ENCODE measurements at regions not wholly inside any gene's neighbourhood (a gene's known extent, or its start where the extent isn't known, plus 50 kb on each side); places are given as distances from the start of the nearest gene placed in this dataset.

- DNase-seq, result no peak
Observed at GRCh38 chr2:5751873-5752482, 59.8 kb downstream of the SOX11 start.

- DNase-seq, result no peak
Observed at GRCh38 chr2:5756272-5756671, 64.1 kb downstream of the SOX11 start.

DNA sequence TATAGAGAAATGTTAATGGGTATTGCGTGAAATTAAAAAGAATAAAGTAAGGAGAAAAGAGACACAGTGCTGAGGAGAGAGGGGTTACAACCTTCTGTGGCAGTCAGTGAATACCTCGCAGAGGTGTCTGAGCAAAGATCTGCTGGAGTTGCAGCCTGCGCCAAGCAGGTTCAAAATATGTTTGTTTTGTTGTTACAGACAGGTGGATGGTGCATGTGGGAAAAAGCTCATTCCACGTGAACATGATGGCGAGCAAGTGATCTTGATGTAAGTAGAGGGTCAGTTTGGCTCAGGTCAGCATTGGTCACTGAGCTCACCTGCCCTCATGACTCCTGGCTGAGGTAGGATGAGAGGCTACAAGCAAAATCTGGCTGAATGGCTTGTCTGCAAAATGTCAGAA, 66.2 kb downstream of the SOX11 start:
- no peak for DNase-seq

DNA sequence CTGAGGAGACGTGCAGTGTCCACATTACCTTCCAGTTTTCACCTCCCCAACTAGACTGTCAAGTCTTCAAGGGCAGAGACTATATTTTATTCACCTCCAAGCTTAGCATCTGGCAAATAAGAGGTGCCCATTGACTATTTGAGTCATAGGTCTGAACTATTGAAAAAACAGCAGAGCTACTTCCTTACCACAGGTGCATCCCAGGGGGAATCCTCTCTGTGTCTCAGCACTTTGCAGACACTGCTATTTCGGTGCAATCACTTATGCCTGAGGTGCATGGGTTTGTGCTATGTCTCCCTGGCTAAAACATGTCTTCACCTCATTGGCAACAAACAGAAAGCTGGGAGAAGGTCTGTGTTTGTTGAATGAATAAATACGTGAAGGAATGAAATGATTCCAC, 67.8 kb downstream of the SOX11 start:
- no peak for DNase-seq

- DNase-seq, result no peak
Observed at GRCh38 chr2:5763531-5763930, 71.3 kb downstream of the SOX11 start.

DNA sequence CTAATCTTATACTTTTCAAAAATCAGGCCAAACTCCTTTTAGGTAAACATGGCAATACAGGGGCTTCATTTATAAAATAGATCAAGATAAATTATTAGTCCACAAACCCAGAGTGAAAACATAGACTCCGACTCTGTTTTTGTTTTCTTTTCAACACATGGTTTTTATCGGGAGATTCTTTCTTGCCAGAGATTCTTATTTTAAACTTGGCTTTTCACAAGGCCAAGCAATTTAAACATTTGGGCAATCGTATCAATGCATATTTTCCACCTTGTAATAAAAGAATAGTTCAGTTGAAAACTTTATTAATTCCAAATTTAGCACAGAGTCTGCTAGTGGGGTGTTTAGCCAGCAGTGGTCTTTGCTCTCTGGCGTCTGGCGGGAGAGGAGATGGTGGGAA, 71.9 kb downstream of the SOX11 start:
- no peak for DNase-seq

DNA sequence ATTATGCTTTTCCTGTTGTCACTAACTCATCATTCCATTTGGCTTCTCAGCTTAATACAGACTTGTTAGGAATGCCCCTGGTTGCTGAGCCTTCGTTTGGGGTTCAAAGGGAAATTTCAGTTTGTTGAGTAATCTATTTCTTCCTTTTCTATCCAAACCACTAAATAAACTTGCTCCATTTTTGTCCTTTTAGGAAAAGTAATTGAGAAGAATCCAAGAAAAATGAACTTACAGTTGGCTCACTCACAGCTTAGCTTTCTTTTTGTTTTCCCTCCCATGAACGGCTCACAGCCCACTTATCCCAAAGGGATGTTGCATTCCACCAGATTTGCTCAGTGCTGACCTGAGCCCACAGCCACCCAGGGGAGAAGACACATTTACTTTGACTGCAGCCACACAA, 73.9 kb downstream of the SOX11 start:
- DNase-seq, result no peak

DNA sequence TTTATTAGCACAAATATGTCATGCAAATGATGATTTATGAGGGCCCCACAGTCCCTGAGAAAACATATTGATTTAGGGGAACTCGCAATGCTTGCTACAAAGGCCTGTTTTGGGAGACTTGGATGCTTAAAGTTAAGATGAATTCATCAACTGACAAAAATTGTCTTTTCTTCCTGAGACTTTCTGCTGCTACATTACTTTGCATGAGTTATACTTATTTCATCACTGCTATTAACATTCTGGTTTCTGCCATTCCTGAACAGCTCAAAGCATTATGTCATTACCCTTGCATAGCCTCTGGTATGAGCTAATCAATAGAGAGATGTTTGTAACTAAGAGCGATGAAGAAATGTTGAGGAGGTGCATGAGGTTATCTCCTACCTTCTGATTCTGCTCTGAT, 74.4 kb downstream of the SOX11 start:
- DNase-seq, result no peak

GRCh38 chr2:5777131-5777535, 84.9 kb downstream of the SOX11 start:
- DNase-seq, result no peak

DNA sequence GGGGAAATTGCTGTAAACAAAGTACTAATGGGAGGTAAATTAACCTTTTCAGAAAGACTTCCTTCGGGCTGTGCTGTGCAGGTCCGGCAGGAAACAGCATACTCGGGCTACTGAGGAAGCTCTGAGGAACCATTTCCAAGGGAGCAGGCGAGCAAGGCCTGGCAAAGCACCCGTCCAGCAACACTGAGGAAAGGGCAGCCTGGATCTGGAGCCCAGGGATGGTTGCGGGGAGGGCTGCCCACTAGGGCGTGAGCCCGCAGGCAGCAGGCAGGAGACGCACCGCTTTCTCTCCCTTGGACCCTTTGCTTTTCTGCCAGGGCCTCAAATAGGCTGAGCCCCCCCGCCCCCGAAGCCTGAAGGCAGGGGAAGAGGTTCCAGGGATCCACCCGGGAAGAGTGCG, 89.5 kb downstream of the SOX11 start:
- no peak for DNase-seq

DNA sequence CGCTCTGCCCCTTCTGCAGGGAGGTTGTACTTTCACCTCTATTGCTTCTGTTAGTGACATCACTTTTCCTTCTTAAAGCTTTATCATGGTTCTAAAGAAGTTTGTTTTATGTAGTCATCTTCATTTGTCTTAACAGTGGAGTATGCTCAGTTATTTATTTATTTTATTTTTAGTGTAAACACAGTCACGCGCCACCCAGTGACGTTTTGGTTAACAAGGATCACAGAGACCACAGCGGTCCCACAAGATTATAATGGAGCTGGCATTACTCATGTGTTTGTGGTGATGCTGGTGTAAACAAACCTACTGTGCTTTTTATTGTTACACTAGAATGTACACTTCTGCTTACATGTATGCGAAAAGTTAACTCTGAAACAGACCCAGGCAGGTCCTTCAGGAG, 89.9 kb downstream of the SOX11 start:
- no peak for DNase-seq

DNA sequence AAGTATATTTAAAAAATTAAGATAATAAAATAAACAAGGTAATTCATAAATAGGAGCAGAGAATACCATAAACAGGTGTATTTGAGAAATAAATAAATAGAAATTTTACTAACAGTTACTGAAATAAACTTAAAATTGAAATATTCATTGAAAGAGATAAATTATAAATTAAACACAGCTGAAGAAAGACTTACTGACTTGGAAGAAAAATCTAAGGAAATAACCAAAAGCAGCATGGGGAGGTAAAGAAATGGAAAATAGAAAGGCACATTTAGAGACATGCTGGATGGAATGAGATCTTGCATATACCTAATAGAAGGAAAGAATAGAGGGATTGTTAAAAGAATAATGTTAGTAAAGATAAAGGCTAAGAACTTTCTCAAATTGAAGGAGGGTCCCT, 96.3 kb downstream of the SOX11 start:
- DNase-seq, result no peak

DNA sequence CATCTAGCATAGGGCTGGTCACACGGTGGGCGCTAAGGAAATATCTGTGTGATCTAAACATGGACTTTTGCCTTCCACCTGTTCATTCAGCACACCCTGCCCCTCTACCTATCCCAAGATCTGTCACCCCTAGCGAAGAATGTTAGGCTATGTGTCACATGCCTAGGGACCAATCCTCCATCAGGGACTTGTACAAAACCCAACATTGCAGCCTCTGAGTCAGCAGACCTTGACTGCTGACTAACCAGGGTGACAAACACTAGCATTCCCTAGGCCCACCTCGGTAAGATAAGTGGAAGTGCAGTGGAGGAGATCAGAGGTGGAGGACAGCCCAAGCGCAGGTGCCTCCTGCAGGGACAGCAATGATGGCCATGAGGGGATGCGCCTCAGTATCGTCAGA, 99.2 kb downstream of the SOX11 start:
- no peak for DNase-seq

DNA sequence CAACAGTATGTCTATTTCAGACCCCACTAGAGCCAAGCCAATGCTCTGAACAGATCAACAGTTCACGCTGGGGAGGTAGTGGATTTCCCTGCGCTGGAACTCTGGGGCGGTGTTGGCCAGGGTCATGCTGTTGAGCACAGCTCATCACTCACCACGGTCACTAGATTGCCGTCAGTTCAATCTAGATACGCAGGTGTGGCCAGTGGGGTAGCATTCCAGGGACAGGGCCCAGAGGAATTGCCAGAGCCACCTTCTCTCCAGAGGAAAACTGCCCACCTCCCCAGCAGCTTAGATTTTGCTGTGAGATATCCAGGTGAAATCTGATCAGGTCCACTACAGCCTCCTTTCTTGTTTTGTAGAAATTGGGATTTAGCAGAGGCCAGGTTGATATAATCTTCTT, 101.8 kb downstream of the SOX11 start:
- no peak for DNase-seq

DNA sequence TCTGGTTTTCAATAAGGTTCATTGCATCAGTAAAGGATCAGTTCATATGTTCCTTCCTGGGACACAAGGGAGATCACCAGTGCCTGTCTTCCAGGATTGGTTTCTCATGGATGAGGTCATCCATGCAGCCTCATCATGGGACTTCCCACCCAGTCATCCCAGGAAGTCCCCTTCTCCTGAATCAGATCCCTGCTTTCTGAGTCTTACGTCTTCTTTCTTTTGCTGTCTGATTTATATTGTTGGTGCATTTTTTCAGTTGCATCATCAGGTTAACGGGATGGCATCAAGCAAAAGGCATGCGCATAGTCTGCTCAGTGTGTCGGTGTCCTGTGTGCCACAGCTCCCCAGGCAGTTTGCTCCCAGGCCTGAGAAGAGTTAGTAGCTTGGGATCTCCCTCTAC, 105.9 kb downstream of the SOX11 start:
- DNase-seq, result no peak

DNA sequence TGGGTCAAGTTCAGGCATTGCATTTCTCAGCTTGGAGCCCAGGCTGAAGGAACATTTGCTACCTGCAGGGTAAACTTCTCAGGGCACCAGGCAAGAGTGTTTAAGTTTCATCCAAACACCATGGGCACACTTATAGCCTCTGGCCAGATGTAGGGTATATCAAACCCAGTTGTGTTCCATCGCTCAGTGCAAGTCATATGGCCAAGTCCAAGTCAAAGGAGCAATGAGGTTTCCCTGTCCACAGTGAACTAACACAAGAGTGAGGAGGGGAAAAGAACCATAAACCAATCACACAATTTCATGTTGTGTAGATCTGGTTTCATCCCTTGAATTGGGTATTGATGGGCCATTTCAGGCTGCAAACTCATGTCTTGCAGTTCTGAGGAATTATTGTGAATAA, 107.2 kb downstream of the SOX11 start:
- no peak for DNase-seq

- DNase-seq, result no peak
Observed at GRCh38 chr2:5803547-5803946, 111.4 kb downstream of the SOX11 start.

- DNase-seq, result no peak
Observed at GRCh38 chr2:5818961-5819600, 126.9 kb downstream of the SOX11 start.

DNA sequence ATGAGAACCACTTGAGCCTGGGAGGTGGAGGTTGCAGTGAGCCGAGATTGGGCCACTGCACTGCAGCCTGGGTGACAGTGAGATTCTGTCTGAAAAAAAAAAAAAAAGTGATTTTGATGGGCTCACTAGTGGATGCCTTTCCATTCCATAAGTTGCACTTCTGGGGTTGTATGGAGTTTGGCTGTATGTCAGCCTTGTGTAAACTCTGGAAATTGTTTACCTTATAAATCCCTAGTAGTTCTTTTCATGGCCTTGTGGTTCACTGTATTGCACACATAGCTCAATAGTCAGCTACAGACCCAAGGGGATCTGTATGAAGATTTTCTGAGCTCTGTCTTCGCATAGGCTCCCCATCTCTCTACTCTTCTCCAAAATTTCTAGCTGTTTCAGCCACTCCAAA, 131.9 kb downstream of the SOX11 start:
- no peak for DNase-seq

GRCh38 chr2:5825686-5826085, 133.5 kb downstream of the SOX11 start:
- no peak for DNase-seq

DNA sequence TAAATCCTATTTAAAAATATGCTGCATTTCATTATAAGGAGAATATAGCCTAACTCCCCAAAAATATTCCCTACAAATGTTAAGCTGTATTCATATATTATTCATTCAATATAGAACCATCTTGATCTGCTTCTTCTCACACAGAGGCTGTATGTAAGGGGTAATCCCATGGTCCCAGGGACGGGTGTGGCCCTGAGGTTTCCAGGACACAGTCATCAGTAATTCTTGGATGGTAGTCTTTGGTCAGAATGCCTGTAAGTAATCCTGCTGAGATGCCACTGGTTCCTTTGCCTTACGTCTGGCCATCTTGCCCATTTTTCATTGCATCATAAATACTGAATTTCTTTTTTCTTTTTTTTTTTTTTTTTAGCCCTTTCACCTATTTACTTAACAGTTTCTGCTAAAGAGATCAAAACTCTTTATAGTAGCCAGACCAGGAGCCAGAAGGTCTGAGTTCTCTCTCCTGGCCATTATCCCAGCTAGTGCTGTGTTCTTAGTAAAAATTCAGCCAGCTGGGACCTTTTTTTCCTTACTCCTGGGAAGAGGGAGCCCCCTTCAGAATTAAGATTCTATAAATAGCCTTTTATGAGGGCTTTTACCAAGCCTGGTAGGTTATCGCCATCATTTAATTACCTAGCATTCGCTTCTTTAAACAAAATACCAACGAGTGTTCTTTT, 134.9 kb downstream of the SOX11 start:
- DNase-seq, result no peak

DNA sequence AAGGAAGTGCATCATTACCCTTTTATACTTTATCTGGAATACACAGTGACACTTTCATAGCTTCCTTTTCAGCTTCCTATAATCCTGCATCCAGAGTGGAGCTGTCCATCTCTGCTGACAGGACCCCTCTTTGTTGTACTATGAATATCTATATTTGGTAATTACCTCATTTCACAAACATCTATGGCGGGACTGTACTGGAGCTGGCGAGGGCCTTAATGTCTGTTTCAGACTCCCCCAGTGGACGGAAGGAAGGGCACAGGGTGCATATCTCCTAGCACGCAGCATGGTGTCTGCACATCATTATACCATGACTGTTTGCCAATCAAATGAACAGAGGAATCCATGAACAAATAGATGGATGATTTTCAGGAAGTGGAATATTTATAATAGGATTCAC, 142.3 kb downstream of the SOX11 start:
- DNase-seq, result no peak

- DNase-seq, result no peak
Observed at GRCh38 chr2:5839550-5839949, 147.4 kb downstream of the SOX11 start.

DNA sequence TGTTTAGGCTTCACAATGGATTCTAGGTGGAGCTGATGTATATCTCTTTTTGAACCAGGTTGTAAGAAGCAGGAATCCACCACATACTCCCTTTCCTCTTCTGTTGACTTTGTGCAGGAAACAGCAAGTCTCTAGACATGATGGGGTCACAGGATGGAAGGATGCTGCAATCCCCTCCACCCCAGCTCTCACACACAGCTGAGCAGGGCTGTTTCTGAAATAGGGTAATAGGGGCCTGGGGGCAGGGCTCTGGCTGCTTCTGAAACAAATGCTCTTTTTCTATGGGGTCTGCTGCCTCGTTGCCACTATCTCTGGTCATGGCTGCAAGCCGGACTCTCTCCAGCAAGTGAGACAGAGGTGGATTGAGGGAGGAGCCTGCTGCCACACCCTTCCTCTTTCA, 148.9 kb downstream of the SOX11 start:
- no peak for DNase-seq

Data from occipital lobe (tissue), 1 donor.